ENCODE measurements at regions not wholly inside any gene's neighbourhood (a gene's known extent, or its start where the extent isn't known, plus 50 kb on each side); places are given as distances from the start of the nearest gene placed in this dataset.

GRCh38 chr5:4366628-4367027, 771.0 kb downstream of the IRX1 start:
- no peak overlapping the region for H3K27ac ChIP-seq
- TF ChIP-seq ZFX (IDR thresholded peaks at IDR 0.05; ENCODE audit: borderline replicate concordance), result no peak
- TF ChIP-seq, protein P1, sequence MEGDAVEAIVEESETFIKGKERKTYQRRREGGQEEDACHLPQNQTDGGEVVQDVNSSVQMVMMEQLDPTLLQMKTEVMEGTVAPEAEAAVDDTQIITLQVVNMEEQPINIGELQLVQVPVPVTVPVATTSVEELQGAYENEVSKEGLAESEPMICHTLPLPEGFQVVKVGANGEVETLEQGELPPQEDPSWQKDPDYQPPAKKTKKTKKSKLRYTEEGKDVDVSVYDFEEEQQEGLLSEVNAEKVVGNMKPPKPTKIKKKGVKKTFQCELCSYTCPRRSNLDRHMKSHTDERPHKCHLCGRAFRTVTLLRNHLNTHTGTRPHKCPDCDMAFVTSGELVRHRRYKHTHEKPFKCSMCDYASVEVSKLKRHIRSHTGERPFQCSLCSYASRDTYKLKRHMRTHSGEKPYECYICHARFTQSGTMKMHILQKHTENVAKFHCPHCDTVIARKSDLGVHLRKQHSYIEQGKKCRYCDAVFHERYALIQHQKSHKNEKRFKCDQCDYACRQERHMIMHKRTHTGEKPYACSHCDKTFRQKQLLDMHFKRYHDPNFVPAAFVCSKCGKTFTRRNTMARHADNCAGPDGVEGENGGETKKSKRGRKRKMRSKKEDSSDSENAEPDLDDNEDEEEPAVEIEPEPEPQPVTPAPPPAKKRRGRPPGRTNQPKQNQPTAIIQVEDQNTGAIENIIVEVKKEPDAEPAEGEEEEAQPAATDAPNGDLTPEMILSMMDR (IDR thresholded peaks at IDR 0.05), result no peak

DNA sequence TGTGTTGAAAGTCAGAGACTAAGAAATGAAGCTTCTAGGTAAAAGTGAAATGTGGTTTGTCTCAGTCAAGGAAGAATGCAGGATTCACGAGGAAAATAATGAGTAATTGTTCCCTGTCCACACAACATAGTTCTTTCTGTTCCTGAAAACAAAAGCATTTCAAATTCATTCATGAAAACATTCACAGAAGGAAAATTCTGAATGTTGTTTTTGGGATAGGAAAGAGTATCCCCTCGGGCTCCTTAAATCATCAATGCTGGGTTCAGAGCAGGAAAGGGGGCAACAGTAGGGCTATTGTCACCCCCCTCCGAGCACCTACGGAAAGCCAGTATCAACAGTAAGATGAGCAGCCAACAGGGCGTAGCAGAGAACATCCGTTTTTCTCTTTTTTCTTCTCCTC, 769.9 kb upstream of the ADAMTS16 start:
- H3K27ac ChIP-seq, result no peak overlapping the region
- TF ChIP-seq, protein P1 (IDR thresholded peaks at IDR 0.05), result no peak
- TF ChIP-seq ZFX (IDR thresholded peaks at IDR 0.05; ENCODE audit: borderline replicate concordance), result no peak

GRCh38 chr5:4372481-4372880, 767.6 kb upstream of the ADAMTS16 start:
- no peak for TF ChIP-seq ZFX (IDR thresholded peaks at IDR 0.05; ENCODE audit: borderline replicate concordance)
- TF ChIP-seq, protein P1 (IDR thresholded peaks at IDR 0.05), result no peak
- no peak overlapping the region for H3K27ac ChIP-seq

DNA sequence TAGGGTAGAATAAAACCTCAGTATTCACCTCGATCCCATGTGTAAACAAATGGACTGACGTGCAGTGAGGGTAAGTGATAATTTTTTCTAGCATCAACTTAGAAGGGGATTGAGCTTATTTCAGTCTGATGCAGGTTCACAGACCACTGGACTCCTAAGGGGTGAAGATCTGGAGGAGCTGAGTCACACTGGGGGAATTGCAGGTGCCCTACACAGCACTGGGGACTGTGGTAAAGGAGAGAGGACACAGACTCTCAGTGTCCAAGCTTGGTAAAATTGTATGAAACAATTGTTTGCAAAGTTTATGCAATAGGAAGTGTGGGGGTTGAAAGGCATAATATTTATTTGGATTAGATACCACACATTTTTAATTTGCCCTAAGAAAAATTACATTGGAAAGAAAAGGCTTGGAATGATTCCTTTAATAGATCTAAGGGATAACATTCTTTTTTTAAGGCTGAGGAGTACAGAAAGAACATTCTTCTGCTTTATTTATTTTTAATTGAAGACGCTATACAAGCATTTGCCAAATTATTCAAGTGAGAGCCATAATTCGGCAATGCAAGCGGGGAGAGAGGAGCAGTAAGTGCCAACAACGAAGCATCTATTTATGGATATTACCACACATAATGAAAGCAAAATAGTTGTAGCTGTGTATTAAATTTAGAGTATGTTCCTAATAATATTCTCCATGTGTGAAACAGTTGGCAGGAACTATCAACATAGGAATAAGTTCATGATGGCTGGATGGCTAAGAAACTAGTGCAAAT, 766.9 kb upstream of the ADAMTS16 start:
- TF ChIP-seq, protein P1 (IDR thresholded peaks at IDR 0.05), result no peak
- TF ChIP-seq ZFX (IDR thresholded peaks at IDR 0.05; ENCODE audit: borderline replicate concordance), result no peak
- H3K27ac ChIP-seq, result no peak overlapping the region

DNA sequence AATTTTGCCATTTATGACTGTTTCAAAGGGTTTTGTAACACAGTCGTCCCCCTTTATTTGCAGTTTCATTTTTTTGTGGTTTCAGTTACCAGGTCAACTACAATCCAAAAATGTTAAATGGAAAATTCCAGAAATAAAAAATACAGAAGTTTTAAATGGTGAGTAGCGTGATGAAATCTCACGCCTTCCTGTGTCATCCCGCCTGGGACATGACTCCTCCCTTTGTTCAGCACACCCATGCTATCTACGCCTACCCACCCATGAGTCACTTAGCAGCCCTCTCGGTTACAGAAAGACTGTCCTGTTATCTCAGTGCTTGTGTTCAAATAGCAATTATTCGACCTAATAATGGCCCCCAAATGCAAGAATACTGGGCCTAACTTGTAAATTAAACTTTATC, 765.3 kb upstream of the ADAMTS16 start:
- H3K27ac ChIP-seq, result no peak overlapping the region
- TF ChIP-seq, protein P1 (IDR thresholded peaks at IDR 0.05), result no peak
- TF ChIP-seq ZFX (IDR thresholded peaks at IDR 0.05; ENCODE audit: borderline replicate concordance), result no peak

- TF ChIP-seq, protein P1 (IDR thresholded peaks at IDR 0.05), result no peak
- no peak for TF ChIP-seq ZFX (IDR thresholded peaks at IDR 0.05; ENCODE audit: borderline replicate concordance)
- H3K27ac ChIP-seq, result no peak overlapping the region
Observed at GRCh38 chr5:4375640-4376039, 764.5 kb upstream of the ADAMTS16 start.

- no peak overlapping the region for H3K27ac ChIP-seq
- no peak for TF ChIP-seq ZFX (IDR thresholded peaks at IDR 0.05; ENCODE audit: borderline replicate concordance)
- TF ChIP-seq, protein P1 (IDR thresholded peaks at IDR 0.05), result no peak
Observed at GRCh38 chr5:4383102-4383501, 757.0 kb upstream of the ADAMTS16 start.

Measured in 22Rv1 (cell line).